GM12875 (cell line): ENCODE measurements at regions not wholly inside any gene's neighbourhood (a gene's known extent, or its start where the extent isn't known, plus 50 kb on each side); places are given as distances from the start of the nearest gene placed in this dataset.

Source experiments
- H3K4me3 ChIP-seq: one replicate; pipeline ENCODE4 v1.5.1; 2011; ENCODE audit warnings: low read depth, low read length, control low read depth
- TF ChIP-seq, protein P1 (sequence below): IDR thresholded peaks from 2 replicates; pipeline ENCODE4 v1.5.1; 2011; ENCODE audit warnings: low read depth, mild to moderate bottlenecking, control low read depth, inconsistent platforms, low read length, moderate library complexity, borderline replicate concordance; ENCODE audit not compliant: insufficient read depth

GRCh38 chr6:133594652-133595110 is 294.2 kb upstream of the TCF21 start:
- TF ChIP-seq, protein P1, sequence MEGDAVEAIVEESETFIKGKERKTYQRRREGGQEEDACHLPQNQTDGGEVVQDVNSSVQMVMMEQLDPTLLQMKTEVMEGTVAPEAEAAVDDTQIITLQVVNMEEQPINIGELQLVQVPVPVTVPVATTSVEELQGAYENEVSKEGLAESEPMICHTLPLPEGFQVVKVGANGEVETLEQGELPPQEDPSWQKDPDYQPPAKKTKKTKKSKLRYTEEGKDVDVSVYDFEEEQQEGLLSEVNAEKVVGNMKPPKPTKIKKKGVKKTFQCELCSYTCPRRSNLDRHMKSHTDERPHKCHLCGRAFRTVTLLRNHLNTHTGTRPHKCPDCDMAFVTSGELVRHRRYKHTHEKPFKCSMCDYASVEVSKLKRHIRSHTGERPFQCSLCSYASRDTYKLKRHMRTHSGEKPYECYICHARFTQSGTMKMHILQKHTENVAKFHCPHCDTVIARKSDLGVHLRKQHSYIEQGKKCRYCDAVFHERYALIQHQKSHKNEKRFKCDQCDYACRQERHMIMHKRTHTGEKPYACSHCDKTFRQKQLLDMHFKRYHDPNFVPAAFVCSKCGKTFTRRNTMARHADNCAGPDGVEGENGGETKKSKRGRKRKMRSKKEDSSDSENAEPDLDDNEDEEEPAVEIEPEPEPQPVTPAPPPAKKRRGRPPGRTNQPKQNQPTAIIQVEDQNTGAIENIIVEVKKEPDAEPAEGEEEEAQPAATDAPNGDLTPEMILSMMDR: no peak
- H3K4me3 ChIP-seq: no peak overlapping the region

DNA sequence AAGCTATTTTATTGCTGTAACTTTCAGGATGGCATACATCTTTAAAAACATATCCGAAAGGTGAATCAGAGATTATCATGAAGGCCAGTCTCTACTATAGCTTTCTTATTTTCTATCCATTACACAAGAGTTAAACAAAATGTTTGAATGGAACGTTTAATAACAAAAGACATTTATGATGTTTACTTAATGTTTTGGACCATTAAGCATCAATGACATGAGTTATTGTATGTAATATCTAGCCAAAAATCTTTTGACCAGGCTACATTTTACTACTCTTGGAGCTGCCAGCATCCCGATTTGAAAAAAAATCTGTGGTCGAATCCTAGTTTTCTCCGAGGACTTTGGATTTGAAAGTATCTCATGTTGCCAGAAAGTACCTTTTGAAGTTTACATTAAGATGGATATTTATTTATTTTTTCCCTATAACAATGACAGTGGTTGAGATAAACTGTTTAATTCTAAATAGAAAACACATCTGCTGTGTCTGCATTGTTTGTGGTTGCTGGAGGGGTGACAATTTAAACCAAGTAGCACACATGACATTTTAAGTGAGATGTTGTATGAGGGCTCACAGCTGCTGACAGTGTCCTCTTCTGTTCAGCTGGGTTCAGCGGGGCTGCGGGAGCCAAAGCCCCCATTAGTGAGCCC is 293.7 kb upstream of the TCF21 start:
- TF ChIP-seq, protein P1: no peak
- H3K4me3 ChIP-seq: no peak overlapping the region

- H3K4me3 ChIP-seq: no peak overlapping the region
- TF ChIP-seq, protein P1: no peak
Measured at GRCh38 chr6:133606852-133607251, 282.1 kb upstream of the TCF21 start.

- H3K4me3 ChIP-seq: no peak overlapping the region
- TF ChIP-seq, protein P1: no peak
Measured at GRCh38 chr6:133608620-133609019, 280.3 kb upstream of the TCF21 start.

GRCh38 chr6:133609415-133610226 is 279.3 kb upstream of the TCF21 start:
- no peak overlapping the region for H3K4me3 ChIP-seq
- TF ChIP-seq, protein P1: no peak

- TF ChIP-seq, protein P1: no peak
- H3K4me3 ChIP-seq: no peak overlapping the region
Measured at GRCh38 chr6:133610227-133610840, 278.6 kb upstream of the TCF21 start.
